HG03196 (cell line): ENCODE measurements at regions not wholly inside any gene's neighbourhood (a gene's known extent, or its start where the extent isn't known, plus 50 kb on each side); places are given as distances from the start of the nearest gene placed in this dataset.
"Not testable (repeated sequence)": the region's sequence is repeated elsewhere in the genome, so short reads cannot be mapped to it uniquely, and the experiment has no call there.

Experiments used
- ATAC-seq: cut with Tn5 transposase; IDR thresholded peaks from one replicate; pipeline ENCODE4 v1.9.1; 2021; ENCODE audit not compliant: unreplicated experiment

DNA sequence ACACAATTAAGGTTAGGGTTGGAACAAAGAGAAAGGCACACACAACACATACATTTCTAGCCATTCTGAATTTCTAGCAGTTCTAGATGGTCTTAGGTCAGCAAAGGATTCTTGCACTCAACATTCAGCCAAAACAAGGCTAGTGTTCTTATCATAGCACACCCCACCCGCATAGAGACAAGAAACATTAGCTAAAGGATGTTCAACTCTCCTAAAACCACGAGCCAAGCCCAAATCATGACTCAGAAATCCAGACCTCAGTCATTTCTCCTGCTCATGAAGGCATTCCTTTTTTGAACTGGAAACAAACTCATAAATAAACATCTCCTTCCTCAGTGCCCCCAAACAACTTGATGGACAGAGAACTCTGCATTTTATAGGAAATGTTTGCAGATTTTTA, 293.0 kb upstream of the NOTCH2NLA start:
- ATAC-seq = not testable (repeated sequence)

GRCh38 chr1:146513754-146514153, 284.9 kb upstream of the NOTCH2NLA start:
- ATAC-seq = not testable (repeated sequence)

DNA sequence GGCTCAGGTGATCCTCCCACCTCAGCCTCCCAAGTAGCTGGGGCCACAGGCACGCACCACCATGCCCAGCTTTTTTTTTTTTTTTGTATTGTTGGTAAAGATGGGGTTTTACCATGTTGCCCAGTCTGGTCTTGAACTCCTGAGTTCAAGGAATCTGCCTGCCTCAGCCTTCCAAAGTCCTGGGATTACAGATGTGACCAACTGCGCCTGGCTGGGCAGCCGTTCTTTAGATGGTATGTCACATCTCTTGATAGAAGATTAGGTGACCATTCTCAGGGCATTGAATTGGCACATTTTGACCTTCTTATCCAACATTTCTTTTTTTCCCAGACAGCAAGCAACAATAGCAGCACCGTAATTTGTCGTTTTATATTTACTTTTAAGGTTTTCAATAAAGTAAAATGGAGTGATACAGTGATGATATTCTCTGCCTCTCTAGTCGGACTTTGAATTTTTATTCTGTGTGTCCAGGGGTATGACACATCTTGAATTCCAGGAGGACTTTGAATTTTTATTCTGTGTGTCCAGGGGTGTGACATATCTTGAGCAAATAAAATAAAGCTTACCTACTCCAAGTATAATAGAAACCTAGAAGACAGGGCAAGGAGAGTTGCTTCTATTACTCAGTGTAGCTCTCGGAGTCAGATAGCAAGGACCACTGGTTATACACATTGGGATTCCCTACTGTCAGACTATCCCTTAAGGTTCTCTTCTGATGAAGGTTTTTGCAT, 282.4 kb upstream of the NOTCH2NLA start:
- not testable (repeated sequence) for ATAC-seq

DNA sequence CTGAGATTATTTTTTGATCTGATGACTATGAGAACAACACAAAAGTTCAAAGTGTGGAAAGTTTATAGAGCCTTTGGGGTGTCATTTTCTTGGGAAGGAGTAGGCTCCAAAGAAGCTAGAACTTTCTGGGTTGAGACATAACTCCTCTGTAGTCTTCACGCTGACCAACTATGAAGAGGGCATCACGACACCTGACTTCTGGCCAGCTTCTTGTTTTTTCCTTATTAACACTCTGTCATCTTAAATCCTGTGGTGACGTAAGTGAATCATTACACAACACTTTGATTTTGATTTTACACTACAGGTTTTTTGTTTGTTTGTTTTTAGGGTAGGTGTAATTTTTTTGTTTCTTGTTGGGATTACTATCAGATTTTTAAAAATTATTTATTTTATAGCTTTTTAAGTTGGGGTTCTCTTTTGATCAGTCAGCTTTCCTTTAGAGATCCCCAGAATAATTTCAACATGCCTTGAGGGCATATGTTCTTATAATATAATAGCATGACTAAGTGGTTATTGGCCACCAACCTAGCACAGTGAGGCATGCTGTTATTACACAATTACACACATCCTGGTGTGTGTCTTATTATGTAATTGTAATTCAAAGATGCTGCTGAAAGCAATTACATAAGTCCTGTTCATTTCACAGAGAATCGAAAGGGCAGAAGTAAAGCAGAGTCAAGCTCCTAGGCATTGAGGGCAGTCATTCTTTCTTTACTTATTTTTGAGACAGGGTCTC, 281.6 kb upstream of the NOTCH2NLA start:
- not testable (repeated sequence) for ATAC-seq

- ATAC-seq = not testable (repeated sequence)
These were observed 275.3 kb upstream of the NOTCH2NLA start for GRCh38 chr1:146504121-146504520.

GRCh38 chr1:146487555-146487954, 258.7 kb upstream of the NOTCH2NLA start:
- ATAC-seq = not testable (repeated sequence)

- ATAC-seq = not testable (repeated sequence)
These were observed 258.3 kb upstream of the NOTCH2NLA start for GRCh38 chr1:146487155-146487554.

- not testable (repeated sequence) for ATAC-seq
These were observed 257.6 kb upstream of the NOTCH2NLA start for GRCh38 chr1:146486300-146487014.

DNA sequence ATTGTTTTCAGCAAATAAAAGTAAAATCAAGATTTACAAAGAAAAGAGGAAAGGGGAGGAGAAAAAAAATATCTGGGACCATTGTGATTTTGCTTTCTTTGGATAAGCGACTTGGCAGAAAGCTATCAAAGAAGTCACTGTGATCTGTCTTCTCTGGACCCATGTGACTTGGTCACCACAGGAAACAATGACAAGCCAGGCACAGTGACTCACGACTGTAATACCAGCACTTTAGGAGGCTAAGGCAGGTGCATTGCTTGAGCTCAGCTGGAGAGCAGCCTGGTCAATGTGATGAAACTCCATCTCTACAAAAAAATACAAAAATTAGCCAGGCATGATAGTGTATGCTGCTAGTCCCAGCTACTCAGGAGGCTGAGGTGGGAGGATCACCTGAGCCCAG, 255.4 kb upstream of the NOTCH2NLA start:
- ATAC-seq = not testable (repeated sequence)

DNA sequence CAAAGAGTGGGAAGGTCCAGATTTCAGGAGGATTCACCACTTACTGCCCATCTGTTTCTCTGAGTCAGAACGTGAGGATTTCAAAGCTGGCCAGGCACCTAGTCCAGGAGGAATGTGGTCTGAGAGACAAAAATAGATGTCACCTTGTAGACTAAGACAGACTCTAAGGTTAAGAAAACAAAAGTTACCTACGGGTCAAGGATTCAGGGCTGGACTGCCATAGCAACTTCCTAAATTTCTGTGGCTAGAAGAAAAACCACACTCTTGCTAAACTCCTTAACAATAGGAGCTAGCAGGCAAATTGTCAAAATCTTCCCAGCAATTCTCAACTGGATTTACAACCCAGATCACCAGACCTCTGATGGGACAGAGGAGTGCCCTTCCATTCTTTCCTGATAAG, 250.4 kb upstream of the NOTCH2NLA start:
- ATAC-seq = not testable (repeated sequence)

- not testable (repeated sequence) for ATAC-seq
These were observed 249.4 kb upstream of the NOTCH2NLA start for GRCh38 chr1:146478125-146478720.

- not testable (repeated sequence) for ATAC-seq
These were observed 246.3 kb upstream of the NOTCH2NLA start for GRCh38 chr1:146475086-146475485.

DNA sequence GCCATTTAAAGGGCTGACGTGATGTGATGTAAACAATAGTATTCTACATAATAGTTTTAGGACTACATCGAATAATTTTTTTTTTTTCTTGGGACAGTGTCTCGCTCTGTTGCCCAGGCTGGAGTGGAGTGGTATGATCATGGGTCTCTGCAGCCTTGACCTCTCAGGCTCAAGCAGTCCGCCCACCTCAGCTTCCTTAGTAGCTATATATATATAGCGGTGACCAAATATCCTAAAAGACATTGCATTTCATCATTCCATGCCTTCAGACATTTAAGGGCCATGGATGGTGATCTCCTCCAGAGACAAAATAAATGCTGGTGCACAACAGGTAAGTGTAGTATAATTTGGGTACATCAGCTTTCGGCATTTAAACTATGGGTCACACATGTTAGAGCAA, 245.4 kb upstream of the NOTCH2NLA start:
- ATAC-seq = not testable (repeated sequence)

DNA sequence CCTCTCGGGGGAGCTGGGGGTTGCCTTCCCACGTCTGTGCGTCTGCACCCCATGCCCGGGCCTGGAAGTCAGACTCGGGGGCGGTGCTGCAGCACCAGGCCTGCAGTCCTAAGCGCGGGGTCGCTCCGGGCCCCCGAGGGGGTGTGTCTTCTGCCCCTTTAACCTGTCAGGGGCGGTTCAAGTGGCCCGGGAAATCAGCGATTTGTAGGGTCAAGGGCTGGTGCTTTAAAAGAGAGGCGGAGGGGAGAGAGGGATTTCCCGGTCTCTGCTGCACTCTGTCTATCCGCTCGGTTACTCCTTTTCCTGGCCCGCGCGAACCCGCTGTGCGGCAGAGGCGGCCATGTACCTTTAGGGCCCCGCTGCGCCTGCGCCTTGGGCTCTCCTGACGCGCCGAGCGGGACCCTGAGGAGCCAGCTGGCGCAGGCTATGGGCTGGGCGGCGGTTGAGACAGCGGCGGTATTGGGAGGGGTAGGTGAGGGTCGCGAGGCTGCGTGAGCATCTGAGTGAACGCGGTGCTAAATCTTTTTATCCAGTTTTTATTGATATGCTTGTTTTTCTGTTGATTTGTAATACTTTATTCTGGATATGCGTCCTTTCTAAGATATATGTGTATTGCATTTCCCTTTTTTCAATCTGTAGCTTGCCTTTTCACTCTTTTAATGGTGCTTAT, 243.5 kb upstream of the NOTCH2NLA start:
- peak; percentile 79 for ATAC-seq

DNA sequence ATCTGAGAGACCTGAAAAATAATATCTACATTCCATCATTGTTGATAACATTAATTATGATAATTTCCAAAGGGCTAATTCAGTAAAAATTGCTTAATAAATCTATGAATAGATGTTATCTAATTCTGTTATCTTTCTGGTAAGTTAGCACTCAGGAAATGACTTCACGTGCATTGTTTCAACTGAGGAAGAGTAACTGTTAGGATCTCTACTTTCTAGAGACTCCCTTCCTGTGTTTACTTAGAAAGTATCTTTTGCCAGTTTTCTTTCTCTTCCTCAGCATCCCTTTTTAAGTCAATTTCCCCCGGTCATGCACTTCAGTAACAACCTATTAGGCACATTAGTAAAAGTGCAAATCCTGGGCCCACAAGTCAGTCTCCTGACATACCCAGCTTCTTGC, 231.1 kb upstream of the NOTCH2NLA start:
- ATAC-seq = not testable (repeated sequence)

DNA sequence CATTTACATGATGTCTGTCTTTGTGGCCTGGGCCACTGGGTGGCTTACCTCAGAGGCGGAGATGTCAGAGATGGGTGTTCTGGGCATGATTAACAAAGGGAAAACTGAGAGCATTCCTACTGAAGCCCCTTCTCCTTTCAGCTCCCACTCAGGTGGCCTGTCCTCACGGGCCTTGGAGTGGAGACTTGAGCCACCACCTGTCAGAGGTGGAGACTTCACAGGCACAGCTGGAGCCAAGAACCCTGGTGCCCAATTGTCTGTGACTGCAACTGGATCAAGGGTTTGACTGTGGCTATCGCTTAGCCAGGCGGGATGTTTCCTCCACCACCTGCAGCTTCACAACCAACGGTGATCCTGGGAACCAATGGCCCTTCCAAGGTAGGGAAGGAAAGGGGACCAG, 230.5 kb upstream of the NOTCH2NLA start:
- not testable (repeated sequence) for ATAC-seq

DNA sequence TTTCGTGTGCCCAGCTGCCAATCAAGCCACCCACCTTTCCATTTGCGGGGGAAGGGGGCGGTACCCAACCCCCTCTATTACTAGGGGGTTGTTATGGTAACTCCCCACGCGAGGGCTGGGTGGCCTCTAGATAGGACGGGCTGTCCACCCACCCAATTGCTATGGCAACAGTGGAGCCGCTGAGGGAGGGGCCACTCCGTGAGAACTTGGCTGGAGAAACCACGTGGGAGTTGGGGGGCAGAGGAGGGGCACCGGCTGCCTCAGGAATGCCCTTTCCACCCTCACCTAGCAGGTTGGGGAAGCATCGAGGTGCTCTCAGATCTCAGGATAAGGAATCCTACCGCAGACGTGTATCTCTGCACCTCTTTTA, 220.0 kb upstream of the NOTCH2NLA start:
- not testable (repeated sequence) for ATAC-seq

GRCh38 chr1:146448212-146448876, 219.5 kb upstream of the NOTCH2NLA start:
- not testable (repeated sequence) for ATAC-seq

DNA sequence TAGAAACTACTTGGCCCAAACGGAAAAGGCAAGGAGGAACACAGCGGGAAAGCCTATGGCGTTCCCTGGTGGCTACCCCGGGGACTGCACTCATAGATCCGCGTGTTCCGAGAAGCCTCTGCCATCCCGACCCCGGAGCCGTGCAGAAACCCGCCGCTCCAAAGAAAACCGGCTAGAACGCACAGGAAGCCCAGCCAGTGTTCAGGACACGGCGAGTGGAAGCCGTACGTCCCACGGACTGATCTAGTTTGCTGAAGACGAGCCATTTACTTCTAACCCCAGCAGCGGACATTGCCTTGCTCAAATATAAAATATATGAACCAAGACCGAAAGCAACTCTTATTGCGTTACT, 215.0 kb upstream of the NOTCH2NLA start:
- ATAC-seq = not testable (repeated sequence)
